ENCODE measurements at regions not wholly inside any gene's neighbourhood (a gene's known extent, or its start where the extent isn't known, plus 50 kb on each side); places are given as distances from the start of the nearest gene placed in this dataset.

DNA sequence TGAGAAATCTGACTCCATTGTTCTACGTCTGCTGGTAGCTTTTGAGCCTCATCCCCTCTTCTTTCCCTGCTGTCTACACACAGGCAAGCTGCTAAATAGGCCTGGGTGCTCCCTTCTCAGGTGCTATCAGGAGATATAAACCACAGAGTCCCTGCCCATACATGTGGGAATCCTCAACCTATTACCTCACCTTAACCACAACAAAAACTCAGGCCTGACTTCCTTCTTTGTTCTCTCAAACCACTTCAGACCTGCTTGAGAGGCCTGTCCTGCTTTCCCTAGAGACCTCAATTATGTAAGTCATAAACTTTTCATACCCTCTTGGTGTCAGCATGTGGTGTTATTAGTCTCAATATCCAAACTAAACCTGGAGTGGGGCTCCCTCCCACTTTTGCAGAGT, 75.0 kb upstream of the MAGI2 start:
- Histone ChIP-seq H3K4me3 (replicated peaks; ENCODE audit: low read depth, low read length) (no peak overlapping the region), H3K27me3 (replicated peaks; ENCODE audit: control insufficient read depth, insufficient read depth, low read length) (no peaks in the 10 kb centered on the region), H3K36me3 (ENCODE audit: control insufficient read depth, insufficient read depth, low read length) (no peaks in the 10 kb centered on the region)
- DNase-seq (ENCODE audit: extremely low read depth, insufficient read length): no peak
- TF ChIP-seq, protein P1, sequence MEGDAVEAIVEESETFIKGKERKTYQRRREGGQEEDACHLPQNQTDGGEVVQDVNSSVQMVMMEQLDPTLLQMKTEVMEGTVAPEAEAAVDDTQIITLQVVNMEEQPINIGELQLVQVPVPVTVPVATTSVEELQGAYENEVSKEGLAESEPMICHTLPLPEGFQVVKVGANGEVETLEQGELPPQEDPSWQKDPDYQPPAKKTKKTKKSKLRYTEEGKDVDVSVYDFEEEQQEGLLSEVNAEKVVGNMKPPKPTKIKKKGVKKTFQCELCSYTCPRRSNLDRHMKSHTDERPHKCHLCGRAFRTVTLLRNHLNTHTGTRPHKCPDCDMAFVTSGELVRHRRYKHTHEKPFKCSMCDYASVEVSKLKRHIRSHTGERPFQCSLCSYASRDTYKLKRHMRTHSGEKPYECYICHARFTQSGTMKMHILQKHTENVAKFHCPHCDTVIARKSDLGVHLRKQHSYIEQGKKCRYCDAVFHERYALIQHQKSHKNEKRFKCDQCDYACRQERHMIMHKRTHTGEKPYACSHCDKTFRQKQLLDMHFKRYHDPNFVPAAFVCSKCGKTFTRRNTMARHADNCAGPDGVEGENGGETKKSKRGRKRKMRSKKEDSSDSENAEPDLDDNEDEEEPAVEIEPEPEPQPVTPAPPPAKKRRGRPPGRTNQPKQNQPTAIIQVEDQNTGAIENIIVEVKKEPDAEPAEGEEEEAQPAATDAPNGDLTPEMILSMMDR (IDR thresholded peaks at IDR 0.05; ENCODE audit: insufficient read depth, low read length, poor library complexity, severe bottlenecking): no peak

DNA sequence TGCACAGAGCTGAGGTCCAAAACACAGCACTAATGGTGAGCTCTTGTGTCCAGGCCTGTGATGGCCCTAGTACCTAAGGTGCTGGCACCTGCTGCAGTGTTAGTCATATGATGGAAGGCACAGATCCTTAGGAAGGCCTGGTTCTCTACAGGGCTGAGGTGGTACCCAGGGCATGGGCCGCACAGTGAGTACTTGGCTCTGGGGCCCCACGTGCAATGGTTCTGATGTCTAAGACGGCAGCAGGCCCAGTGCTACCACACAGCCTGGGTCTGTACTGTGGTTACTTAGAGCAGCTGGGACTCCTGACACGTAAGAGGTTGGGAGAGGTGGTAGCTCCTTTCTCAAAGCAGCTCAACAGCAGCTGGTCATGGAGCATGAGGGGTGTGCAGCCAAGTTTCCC, 70.6 kb upstream of the MAGI2 start:
- H3K27me3 ChIP-seq (replicated peaks; ENCODE audit: control insufficient read depth, insufficient read depth, low read length): no peaks in the 10 kb centered on the region
- TF ChIP-seq, protein P1 (IDR thresholded peaks at IDR 0.05; ENCODE audit: insufficient read depth, low read length, poor library complexity, severe bottlenecking): no peak
- no peak overlapping the region for H3K4me3 ChIP-seq (replicated peaks; ENCODE audit: low read depth, low read length)
- DNase-seq (ENCODE audit: extremely low read depth, insufficient read length): no peak
- no peaks in the 10 kb centered on the region for H3K36me3 ChIP-seq (ENCODE audit: control insufficient read depth, insufficient read depth, low read length)

DNA sequence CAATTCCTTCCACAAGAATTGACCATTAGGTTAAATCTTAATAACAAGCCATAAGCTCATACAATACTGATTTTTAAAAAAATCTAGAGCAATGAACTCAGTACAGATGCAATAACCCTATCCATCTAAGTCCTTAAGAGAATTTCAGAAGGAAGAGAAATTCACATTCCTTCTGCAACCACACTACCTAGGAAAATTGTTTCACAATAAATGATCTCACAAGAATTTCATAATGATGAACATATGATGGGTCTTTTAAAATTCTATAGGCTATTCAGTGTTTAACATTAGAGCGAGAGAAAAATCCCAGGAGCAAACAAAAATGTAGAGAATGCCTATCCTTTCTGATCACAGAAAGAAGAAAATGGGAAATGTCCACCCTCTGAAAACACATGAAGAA, 70.0 kb upstream of the MAGI2 start:
- Histone ChIP-seq H3K36me3 (ENCODE audit: control insufficient read depth, insufficient read depth, low read length) (no peaks in the 10 kb centered on the region), H3K4me3 (replicated peaks; ENCODE audit: low read depth, low read length) (no peak overlapping the region), H3K27me3 (replicated peaks; ENCODE audit: control insufficient read depth, insufficient read depth, low read length) (no peaks in the 10 kb centered on the region)
- DNase-seq (ENCODE audit: extremely low read depth, insufficient read length): no peak
- TF ChIP-seq, protein P1 (IDR thresholded peaks at IDR 0.05; ENCODE audit: insufficient read depth, low read length, poor library complexity, severe bottlenecking): no peak

DNA sequence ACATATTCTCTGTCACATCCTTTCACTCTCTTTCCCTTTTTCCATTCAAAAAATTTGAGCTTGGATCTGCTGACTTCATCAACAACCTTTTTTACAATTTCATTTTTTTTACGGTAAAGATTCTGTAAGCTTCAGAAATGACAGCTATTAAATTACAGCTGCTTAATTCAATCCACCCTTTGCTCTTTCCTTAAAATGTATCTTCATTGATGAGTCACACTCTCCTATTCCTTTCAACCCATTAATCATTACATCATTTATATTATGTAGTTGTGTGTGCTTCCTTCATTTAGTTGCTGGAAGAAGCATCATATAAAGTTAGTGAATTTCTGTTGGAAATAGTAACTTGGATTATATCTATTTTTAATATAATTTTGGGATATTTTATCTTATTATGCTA, 67.1 kb upstream of the MAGI2 start:
- H3K36me3 ChIP-seq (ENCODE audit: control insufficient read depth, insufficient read depth, low read length): no peaks in the 10 kb centered on the region
- no peak overlapping the region for H3K4me3 ChIP-seq (replicated peaks; ENCODE audit: low read depth, low read length)
- no peaks in the 10 kb centered on the region for H3K27me3 ChIP-seq (replicated peaks; ENCODE audit: control insufficient read depth, insufficient read depth, low read length)
- TF ChIP-seq, protein P1 (IDR thresholded peaks at IDR 0.05; ENCODE audit: insufficient read depth, low read length, poor library complexity, severe bottlenecking): no peak
- no peak for DNase-seq (ENCODE audit: extremely low read depth, insufficient read length)

DNA sequence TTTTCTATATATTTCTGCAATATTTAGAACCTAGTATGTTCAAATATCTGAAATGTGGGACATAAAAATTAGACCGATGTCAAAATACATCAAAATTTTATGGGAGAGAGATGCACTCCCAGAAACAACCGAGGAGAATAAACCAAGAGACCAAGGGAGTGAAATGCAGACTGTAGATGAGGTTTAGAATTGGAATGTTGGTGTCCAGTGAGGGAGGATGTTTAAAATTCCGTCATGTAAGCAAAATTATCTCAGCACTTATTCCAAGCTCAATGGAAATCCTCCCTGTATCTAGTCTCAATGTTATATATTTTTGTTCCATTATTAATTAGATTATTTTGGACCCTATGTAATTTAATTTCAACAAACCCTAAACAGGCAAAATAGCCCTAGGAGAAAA, 61.9 kb upstream of the MAGI2 start:
- Histone ChIP-seq H3K27me3 (replicated peaks; ENCODE audit: control insufficient read depth, insufficient read depth, low read length) (no peaks in the 10 kb centered on the region), H3K4me3 (replicated peaks; ENCODE audit: low read depth, low read length) (no peak overlapping the region), H3K36me3 (ENCODE audit: control insufficient read depth, insufficient read depth, low read length) (no peaks in the 10 kb centered on the region)
- TF ChIP-seq, protein P1 (IDR thresholded peaks at IDR 0.05; ENCODE audit: insufficient read depth, low read length, poor library complexity, severe bottlenecking): no peak
- DNase-seq (ENCODE audit: extremely low read depth, insufficient read length): no peak

DNA sequence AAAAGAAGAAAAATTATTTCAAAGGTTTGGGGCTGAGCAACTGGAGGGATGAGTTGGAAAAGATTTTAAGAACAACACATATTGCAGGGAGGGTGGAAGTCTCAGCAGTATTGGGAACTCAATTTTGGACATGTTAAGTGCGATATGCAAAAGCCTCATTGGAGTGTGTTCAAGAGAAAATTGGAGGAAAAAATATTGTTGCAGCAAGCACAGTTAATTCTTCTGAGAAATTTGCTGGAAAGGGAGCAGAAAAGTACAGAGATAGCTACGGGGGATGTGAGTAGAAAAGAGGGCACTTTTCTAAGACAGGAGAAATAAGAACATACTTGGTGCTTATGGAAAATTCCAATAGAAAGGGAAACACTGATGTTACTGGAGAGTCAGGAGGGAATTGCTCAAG, 59.8 kb upstream of the MAGI2 start:
- DNase-seq (ENCODE audit: extremely low read depth, insufficient read length): no peak
- no peak overlapping the region for H3K4me3 ChIP-seq (replicated peaks; ENCODE audit: low read depth, low read length)
- H3K36me3 ChIP-seq (ENCODE audit: control insufficient read depth, insufficient read depth, low read length): no peaks in the 10 kb centered on the region
- H3K27me3 ChIP-seq (replicated peaks; ENCODE audit: control insufficient read depth, insufficient read depth, low read length): no peaks in the 10 kb centered on the region
- TF ChIP-seq, protein P1 (IDR thresholded peaks at IDR 0.05; ENCODE audit: insufficient read depth, low read length, poor library complexity, severe bottlenecking): no peak

Measured in GM06990 (cell line).